Kidney (tissue), 13 donors: ENCODE measurements at regions not wholly inside any gene's neighbourhood (a gene's known extent, or its start where the extent isn't known, plus 50 kb on each side); places are given as distances from the start of the nearest gene placed in this dataset.

Experiments
- DNase-seq, 5 donors: peaks; one replicate each; pipeline ENCODE4 v3.0.0-alpha.2; 2013 to 2020
- FAIRE-seq: peaks from 2 replicates; lab custom pipeline; 2012; peaks lifted over from hg19 to GRCh38; lab: Jason Lieb, UNC
- H3K27ac ChIP-seq, 2 donors: one replicate each; pipeline ENCODE4 v1.7.0; 2013; ENCODE audit warnings: low read depth in 2 of 2, low read length in 2 of 2, inconsistent platforms in 1 of 2
- H3K27me3 ChIP-seq: one replicate; pipeline ENCODE4 v1.7.1; 2013; ENCODE audit warnings: low read length, inconsistent platforms; ENCODE audit not compliant: control insufficient read depth, insufficient read depth
- H3K36me3 ChIP-seq, 3 donors: one replicate each; pipeline versions ENCODE4 v1.7.0 to v1.7.1; 2013; ENCODE audit warnings: low read length in 3 of 3, control low read depth in 1 of 3, inconsistent platforms in 1 of 3; ENCODE audit not compliant: insufficient read depth in 3 of 3, control insufficient read depth in 2 of 3
- H3K4me1 ChIP-seq, 3 donors: one replicate each; pipeline versions ENCODE4 v1.7.0 to v1.7.1; 2013; ENCODE audit warnings: low read length in 3 of 3, inconsistent platforms in 1 of 3, low read depth in 1 of 3; ENCODE audit not compliant: control insufficient read depth in 2 of 3, insufficient read depth in 2 of 3
- H3K4me3 ChIP-seq, 3 donors: one replicate each; pipeline versions ENCODE4 v1.7.0 to v1.8.1; 2013; ENCODE audit warnings: low read length in 3 of 3, control low read depth in 1 of 3, inconsistent platforms in 1 of 3
- H3K9ac ChIP-seq, 3 donors: one replicate each; pipeline versions ENCODE4 v1.7.0 to v1.7.1; 2013; ENCODE audit warnings: low read length in 3 of 3, control low read depth in 1 of 3, inconsistent platforms in 1 of 3
- H3K9me3 ChIP-seq, 3 donors: one replicate each; pipeline versions ENCODE4 v1.7.0 to v1.7.1; 2013; ENCODE audit warnings: low read length in 3 of 3, control low read depth in 1 of 3, inconsistent platforms in 1 of 3; ENCODE audit not compliant: control insufficient read depth in 2 of 3, insufficient read depth in 1 of 3
- CTCF ChIP-seq: IDR thresholded peaks from 3 replicates; pipeline ENCODE4 v1.5.1; 2012; ENCODE audit warnings: mild to moderate bottlenecking, moderate library complexity, borderline replicate concordance; ENCODE audit not compliant: insufficient read depth; ENCODE audit errors: extremely low read depth
- intact Hi-C: fragments of 100-400 bp; cut with DNase I; formaldehyde crosslinking; loops from one replicate; pipeline ENCODE4 v1.11.1; 2022
- donor health status: control.
- donor health status: control.
- donor health status: control.
- donor health status: control.
- donor health status: control.
- donor health status: DM: yes; HTN: yes; CAD: no.
- donor health status: Normal renal cell carcinoma (clear cell type).

GRCh38 chr2:105158002-105158401 lies 83.5 kb upstream of the GPR45 start:
- intact Hi-C loops: no loop called here
- H3K27ac ChIP-seq: no peak overlapping the region
- no peaks in the 10 kb centered on the region for H3K4me1 ChIP-seq
- DNase-seq (no peak), FAIRE-seq (no peak)
- peaks cover 0 to 11% (median 0%) of the 10 kb centered on the region in 3 donors for H3K9me3 ChIP-seq
- no peak for TF ChIP-seq CTCF
- no peaks in the 10 kb centered on the region for H3K36me3 ChIP-seq
- H3K4me3 ChIP-seq: no peak overlapping the region
- H3K9ac ChIP-seq: no peak overlapping the region
- H3K27me3 ChIP-seq: no peaks in the 10 kb centered on the region

GRCh38 chr2:105166688-105167087 lies 74.9 kb upstream of the GPR45 start:
- no peaks in the 10 kb centered on the region for H3K36me3 ChIP-seq
- H3K4me1 ChIP-seq: no peaks in the 10 kb centered on the region
- H3K27ac ChIP-seq: no peak overlapping the region
- H3K27me3 ChIP-seq: no peaks in the 10 kb centered on the region
- no peak for TF ChIP-seq CTCF
- no peak for DNase-seq
- no peak overlapping the region for H3K4me3 ChIP-seq
- intact Hi-C loops: no loop called here
- no peak overlapping the region for H3K9ac ChIP-seq
- peaks cover 0 to 5% (median 0%) of the 10 kb centered on the region in 3 donors for H3K9me3 ChIP-seq
- no peak for FAIRE-seq

GRCh38 chr2:105168543-105168942 lies 73.0 kb upstream of the GPR45 start:
- H3K4me1 ChIP-seq: no peaks in the 10 kb centered on the region
- TF ChIP-seq CTCF: no peak
- H3K9ac ChIP-seq: no peak overlapping the region
- DNase-seq (no peak), FAIRE-seq (no peak)
- no peak overlapping the region for H3K4me3 ChIP-seq
- no peaks in the 10 kb centered on the region for H3K27me3 ChIP-seq
- H3K36me3 ChIP-seq: no peaks in the 10 kb centered on the region
- no peak overlapping the region for H3K27ac ChIP-seq
- H3K9me3 ChIP-seq: no peaks in the 10 kb centered on the region
- intact Hi-C loops: no loop called here

- intact Hi-C loops: no loop called here
- Histone ChIP-seq H3K9ac (no peak overlapping the region), H3K36me3 (no peaks in the 10 kb centered on the region), H3K27ac (no peak overlapping the region), H3K9me3 (no peaks in the 10 kb centered on the region), H3K27me3 (no peaks in the 10 kb centered on the region), H3K4me1 (peaks cover 0 to 6% (median 4%) of the 10 kb centered on the region in 3 donors), H3K4me3 (no peak overlapping the region)
- TF ChIP-seq CTCF: no peak
- DNase-seq: peak in 2 of 5 donors; percentile 48 to 53
- FAIRE-seq: no peak
Observed at GRCh38 chr2:105175231-105175630, 66.3 kb upstream of the GPR45 start.
